SK-N-MC (cell line): ENCODE measurements at regions not wholly inside any gene's neighbourhood (a gene's known extent, or its start where the extent isn't known, plus 50 kb on each side); places are given as distances from the start of the nearest gene placed in this dataset.

Source experiments
- EZH2 ChIP-seq: fragments of 200-600 bp; sonication (generic); IDR thresholded peaks from one replicate; pipeline ENCODE4 v1.6.1; 2017; ENCODE audit warnings: antibody characterized with exemption
- FOXP2 ChIP-seq: optimal IDR thresholded peaks from 2 replicates; pipeline ENCODE3; 2011; ENCODE audit warnings: mild to moderate bottlenecking, moderate library complexity; ENCODE audit not compliant: insufficient read depth; ENCODE audit errors: extremely low read length, control extremely low read depth
- POLR2AphosphoS5 ChIP-seq: IDR thresholded peaks from 2 replicates; pipeline ENCODE4 v1.6.1; 2012; ENCODE audit warnings: mild to moderate bottlenecking, low read depth, low read length, borderline replicate concordance

DNA sequence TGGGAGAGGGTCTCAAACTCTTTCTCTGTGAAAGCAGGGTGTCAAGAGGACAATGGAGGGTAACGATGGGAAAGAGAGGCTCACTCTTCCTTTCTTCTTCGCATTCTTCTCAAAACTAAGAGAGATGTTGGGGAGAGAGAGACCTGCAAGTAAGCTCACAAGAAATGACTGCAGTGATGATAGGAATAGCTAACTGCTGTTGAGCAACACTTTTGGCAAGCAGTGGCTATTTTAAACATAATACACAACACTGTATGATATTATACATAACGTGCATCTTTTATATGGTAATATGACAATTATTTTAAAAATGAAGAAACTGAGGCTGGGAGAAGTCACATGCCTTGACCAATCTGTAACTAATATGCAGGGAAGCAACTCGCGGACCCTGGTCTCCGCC lies 247.5 kb downstream of the CMPK2 start:
- TF ChIP-seq EZH2 (no peak), POLR2AphosphoS5 (no peak), FOXP2 (no peak)
